Stomach (tissue), 8 donors: ENCODE measurements at regions not wholly inside any gene's neighbourhood (a gene's known extent, or its start where the extent isn't known, plus 50 kb on each side); places are given as distances from the start of the nearest gene placed in this dataset.

Experiments
- DNase-seq, 2 donors: peaks; one replicate each; pipeline versions ENCODE4 v3.0.0 to v3.0.0-alpha.2; 2013 to 2019
- H3K27ac ChIP-seq, 5 donors: fragments of 200-600 bp in 4 of 5; sonication (generic) in 4 of 5; one replicate each; pipeline ENCODE4 v1.5.1; 2013 to 2019; ENCODE audit warnings: mild to moderate bottlenecking in 1 of 5, moderate library complexity in 1 of 5
- H3K27me3 ChIP-seq, 3 donors: fragments of 200-600 bp; sonication (generic); one replicate each; pipeline ENCODE4 v1.5.1; 2017 to 2019; ENCODE audit warnings: mixed run types in 1 of 3
- H3K36me3 ChIP-seq, 4 donors: fragments of 200-600 bp; sonication (generic); 1 replicate in 3 of 4; 2 replicates in 1 of 4; pipeline ENCODE4 v1.5.1; 2016 to 2019
- H3K4me1 ChIP-seq, 4 donors: fragments of 200-600 bp; sonication (generic); one replicate each; pipeline ENCODE4 v1.5.1; 2016 to 2019
- H3K4me3 ChIP-seq, 4 donors: fragments of 200-600 bp; sonication (generic) in 3 of 4; one replicate each; pipeline ENCODE4 v1.5.1; 2016 to 2019; ENCODE audit warnings: mild to moderate bottlenecking in 1 of 4
- H3K9me3 ChIP-seq, 4 donors: fragments of 200-600 bp; sonication (generic); one replicate each; pipeline ENCODE4 v1.5.1; 2016 to 2019
- CTCF ChIP-seq, 7 experiments: fragments of 450-650 bp in 4 of 7; fragments of 200-600 bp in 3 of 7; sonication (generic) in 3 of 7; IDR thresholded peaks; one replicate each; pipeline ENCODE4 v1.5.1; 2016 to 2019; ENCODE audit warnings: antibody characterized with exemption in 7 of 7, control low read depth in 2 of 7, mild to moderate bottlenecking in 1 of 7
- EP300 ChIP-seq: sonication (generic); formaldehyde crosslinking; IDR thresholded peaks from one replicate; pipeline ENCODE4 v1.6.1; 2017; ENCODE audit warnings: antibody characterized with exemption
- POLR2A ChIP-seq, 4 donors: fragments of 450-650 bp; IDR thresholded peaks; one replicate each; pipeline ENCODE4 v1.6.1; 2016; ENCODE audit warnings: antibody characterized with exemption in 4 of 4, control low read depth in 2 of 4, mild to moderate bottlenecking in 1 of 4, moderate library complexity in 1 of 4
- POLR2AphosphoS5 ChIP-seq, 3 donors: sonication (generic); formaldehyde crosslinking; IDR thresholded peaks; one replicate each; pipeline ENCODE4 v1.6.1; 2016; ENCODE audit warnings: antibody characterized with exemption in 3 of 3
- WGBS, 5 donors: extraction: QIAGEN DNeasy Blood & Tissue Kit in 3 of 5; methylation state at CpG; one replicate each; pipeline versions ENCODE4 v1.1.5 to v1.1.7; 2013 to 2018; 5-methylcytosine and 5-hydroxymethylcytosine counted together
- intact Hi-C: fragments of 100-400 bp; cut with DNase I; formaldehyde crosslinking; loops from one replicate; pipeline ENCODE4 v1.15.1; 2023; ENCODE audit warnings: low total_unique reads
- donor health status: healthy with polysubstance abuse.
- donor health status: Bipolar disorder and iron deficiency.
- donor health status: healthy.

GRCh38 chrX:40170830-40171512, 73.2 kb upstream of the BCOR start:
- H3K4me3 ChIP-seq = peak overlapping the region; percentile 42 to 48 (median 42)
- peak overlapping the region; percentile 96 to 99 (median 98) for H3K27ac ChIP-seq
- TF ChIP-seq POLR2AphosphoS5 (IDR thresholded peaks at IDR 0.05) = no peak
- no peak for TF ChIP-seq EP300
- TF ChIP-seq POLR2A (IDR thresholded peaks at IDR 0.05) = no peak
- TF ChIP-seq CTCF (IDR thresholded peaks at IDR 0.05) = no peak
- 14 to 41% (median 18%) methylated on average over 9 to 17 of the region's 17 CpGs for WGBS, 5 donors
- peaks cover 8 to 90% (median 58%) of the 10 kb centered on the region in 4 donors for H3K4me1 ChIP-seq
- H3K27me3 ChIP-seq = peaks cover 0 to 70% (median 21%) of the 10 kb centered on the region in 3 donors
- H3K36me3 ChIP-seq = no peaks in the 10 kb centered on the region
- intact Hi-C loops = no loop called here
- peaks cover 0 to 13% (median 0%) of the 10 kb centered on the region in 4 donors for H3K9me3 ChIP-seq
- peak in 1 of 2 donors; percentile 45 for DNase-seq

- WGBS, 5 donors = 12 to 35% (median 27%) methylated on average over 31 to 44 of the region's 44 CpGs
- peak overlapping the region in 1 of 4 donors; percentile 10 for H3K4me3 ChIP-seq
- peaks cover 8 to 75% (median 53%) of the 10 kb centered on the region in 4 donors for H3K4me1 ChIP-seq
- intact Hi-C loops = no loop called here
- peaks cover 0 to 57% (median 21%) of the 10 kb centered on the region in 3 donors for H3K27me3 ChIP-seq
- H3K36me3 ChIP-seq = no peaks in the 10 kb centered on the region
- TF ChIP-seq CTCF (IDR thresholded peaks at IDR 0.05) (peak in 2 of 7 experiments; percentile 34 to 53), POLR2A (IDR thresholded peaks at IDR 0.05) (no peak), EP300 (no peak), POLR2AphosphoS5 (IDR thresholded peaks at IDR 0.05) (peak in 1 of 3 donors; percentile 10)
- peak overlapping the region; percentile 53 to 99 (median 96) for H3K27ac ChIP-seq
- H3K9me3 ChIP-seq = no peaks in the 10 kb centered on the region
- DNase-seq = peak; percentile 74 to 90
Observed at GRCh38 chrX:40169193-40170101, 71.7 kb upstream of the BCOR start.

- H3K27me3 ChIP-seq = peaks cover 0 to 56% (median 21%) of the 10 kb centered on the region in 3 donors
- 47 to 89% (median 76%) methylated on average over 12 to 39 of the region's 39 CpGs for WGBS, 5 donors
- no peaks in the 10 kb centered on the region for H3K9me3 ChIP-seq
- no peaks in the 10 kb centered on the region for H3K36me3 ChIP-seq
- peaks cover 8 to 68% (median 47%) of the 10 kb centered on the region in 4 donors for H3K4me1 ChIP-seq
- peak in 1 of 2 donors; percentile 41 for DNase-seq
- H3K27ac ChIP-seq = peak overlapping the region in 3 of 5 donors; percentile 43 to 99 (median 96)
- peak overlapping the region in 1 of 4 donors; percentile 35 for H3K4me3 ChIP-seq
- no peak for TF ChIP-seq CTCF (IDR thresholded peaks at IDR 0.05)
- TF ChIP-seq POLR2AphosphoS5 (IDR thresholded peaks at IDR 0.05) = no peak
- TF ChIP-seq EP300 = no peak
- TF ChIP-seq POLR2A (IDR thresholded peaks at IDR 0.05) = no peak
- intact Hi-C loops = no loop called here
Observed at GRCh38 chrX:40168480-40169011, 70.8 kb upstream of the BCOR start.
